ENCODE measurements at regions not wholly inside any gene's neighbourhood (a gene's known extent, or its start where the extent isn't known, plus 50 kb on each side); places are given as distances from the start of the nearest gene placed in this dataset.

DNA sequence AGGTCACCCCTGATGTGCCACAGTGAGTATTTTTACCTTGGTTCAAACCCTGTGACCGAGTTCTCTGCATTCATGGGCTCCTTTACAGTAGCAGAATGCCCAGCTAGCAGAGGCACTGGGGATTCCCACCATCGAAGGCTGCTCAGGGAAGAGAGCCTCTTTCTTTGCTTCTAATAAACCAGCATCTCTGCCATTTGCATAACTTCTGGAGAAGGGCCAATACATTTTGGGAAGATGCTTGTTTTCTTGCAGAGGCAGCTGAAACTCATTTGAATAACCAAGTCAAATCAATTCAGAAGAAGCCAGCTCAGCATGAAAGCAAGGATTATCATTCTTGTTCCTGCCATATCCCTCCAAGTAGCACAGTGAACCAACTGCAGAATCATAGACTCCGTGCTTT is 82.9 kb upstream of the WDR11 start:
- TF ChIP-seq YY1 (IDR thresholded peaks at IDR 0.05; ENCODE audit: low read depth, low read length) (no peak), ZNF274 (IDR thresholded peaks at IDR 0.05; ENCODE audit: borderline replicate concordance, extremely low read depth, low read length) (no peak), MAFK (IDR thresholded peaks at IDR 0.05; ENCODE audit: low read depth, low read length) (no peak), SIN3A (conservative IDR thresholded peaks at IDR 0.05 in 1 of 2, IDR thresholded peaks at IDR 0.05 in 1 of 2; ENCODE audit: low read depth in 1 of 2, low read length in 2 of 2) (no peak), POLR2A (IDR thresholded peaks at IDR 0.05; ENCODE audit: control extremely low read depth in 1 of 2, low read depth in 2 of 2, low read length in 2 of 2) (no peak), HDAC2 (IDR thresholded peaks at IDR 0.05; ENCODE audit: borderline replicate concordance in 1 of 2, low read depth in 2 of 2, low read length in 2 of 2) (no peak), TCF12 (IDR thresholded peaks at IDR 0.05; ENCODE audit: low read depth, low read length) (no peak), CEBPB (IDR thresholded peaks at IDR 0.05; ENCODE audit: low read depth, low read length) (no peak), HDAC6 (IDR thresholded peaks at IDR 0.05; ENCODE audit: low read depth, low read length) (no peak), JUND (IDR thresholded peaks at IDR 0.05; ENCODE audit: low read length) (no peak)
- TF ChIP-seq, protein P1, sequence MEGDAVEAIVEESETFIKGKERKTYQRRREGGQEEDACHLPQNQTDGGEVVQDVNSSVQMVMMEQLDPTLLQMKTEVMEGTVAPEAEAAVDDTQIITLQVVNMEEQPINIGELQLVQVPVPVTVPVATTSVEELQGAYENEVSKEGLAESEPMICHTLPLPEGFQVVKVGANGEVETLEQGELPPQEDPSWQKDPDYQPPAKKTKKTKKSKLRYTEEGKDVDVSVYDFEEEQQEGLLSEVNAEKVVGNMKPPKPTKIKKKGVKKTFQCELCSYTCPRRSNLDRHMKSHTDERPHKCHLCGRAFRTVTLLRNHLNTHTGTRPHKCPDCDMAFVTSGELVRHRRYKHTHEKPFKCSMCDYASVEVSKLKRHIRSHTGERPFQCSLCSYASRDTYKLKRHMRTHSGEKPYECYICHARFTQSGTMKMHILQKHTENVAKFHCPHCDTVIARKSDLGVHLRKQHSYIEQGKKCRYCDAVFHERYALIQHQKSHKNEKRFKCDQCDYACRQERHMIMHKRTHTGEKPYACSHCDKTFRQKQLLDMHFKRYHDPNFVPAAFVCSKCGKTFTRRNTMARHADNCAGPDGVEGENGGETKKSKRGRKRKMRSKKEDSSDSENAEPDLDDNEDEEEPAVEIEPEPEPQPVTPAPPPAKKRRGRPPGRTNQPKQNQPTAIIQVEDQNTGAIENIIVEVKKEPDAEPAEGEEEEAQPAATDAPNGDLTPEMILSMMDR (IDR thresholded peaks at IDR 0.05; ENCODE audit: control extremely low read depth in 1 of 3, insufficient read depth in 1 of 3, low read depth in 1 of 3, low read length in 3 of 3), result no peak

Measured in H1 (cell line).